HG02623 (cell line): ENCODE measurements at regions not wholly inside any gene's neighbourhood (a gene's known extent, or its start where the extent isn't known, plus 50 kb on each side); places are given as distances from the start of the nearest gene placed in this dataset.

Experiments used
- ATAC-seq: cut with Tn5 transposase; IDR thresholded peaks from one replicate; pipeline ENCODE4 v1.9.1; 2021; ENCODE audit warnings: moderate library complexity; ENCODE audit not compliant: unreplicated experiment

- no peak for ATAC-seq
These were observed 115.4 kb downstream of the AXIN2 start for GRCh38 chr17:65446043-65446442.

DNA sequence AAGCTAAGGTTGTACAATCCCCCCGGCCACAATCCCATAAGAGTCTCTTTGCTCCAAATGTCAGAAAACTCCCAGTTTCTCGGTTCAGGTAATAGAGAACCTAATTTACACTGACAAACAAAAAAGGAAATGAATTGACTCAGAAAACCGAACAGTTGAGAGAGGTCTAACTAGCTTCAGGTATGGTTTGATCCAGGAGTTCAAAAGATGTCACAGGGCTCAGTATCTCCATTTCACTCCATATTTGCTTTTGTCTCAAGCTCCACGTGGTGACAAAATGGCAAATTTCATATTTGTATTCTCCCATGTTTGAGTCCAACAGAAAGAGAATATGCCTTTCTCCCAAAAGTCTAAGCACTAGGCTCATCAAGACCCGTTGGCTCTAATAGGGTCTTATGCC is 117.4 kb downstream of the AXIN2 start:
- ATAC-seq: no peak

- ATAC-seq: no peak
These were observed 118.8 kb downstream of the AXIN2 start for GRCh38 chr17:65442691-65443090.

DNA sequence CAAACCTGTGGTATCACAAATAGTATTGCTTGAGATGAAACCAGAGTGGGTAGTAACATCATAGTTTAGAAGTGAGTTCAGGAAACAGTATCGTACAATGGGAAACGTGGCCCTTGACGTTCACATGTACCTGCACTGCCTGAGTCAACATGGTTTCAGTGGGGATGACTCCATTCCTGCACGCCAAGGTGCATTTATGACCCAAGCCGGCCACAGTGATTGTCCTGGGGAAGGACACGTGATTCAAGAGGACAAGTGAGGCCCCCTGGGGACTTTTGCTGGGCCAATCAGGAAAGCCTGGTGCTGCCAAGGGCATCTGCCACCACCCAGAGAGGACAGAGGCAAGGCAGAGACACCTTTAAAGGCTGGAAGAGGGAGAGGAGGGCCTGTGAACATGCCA is 119.2 kb downstream of the AXIN2 start:
- ATAC-seq: no peak

DNA sequence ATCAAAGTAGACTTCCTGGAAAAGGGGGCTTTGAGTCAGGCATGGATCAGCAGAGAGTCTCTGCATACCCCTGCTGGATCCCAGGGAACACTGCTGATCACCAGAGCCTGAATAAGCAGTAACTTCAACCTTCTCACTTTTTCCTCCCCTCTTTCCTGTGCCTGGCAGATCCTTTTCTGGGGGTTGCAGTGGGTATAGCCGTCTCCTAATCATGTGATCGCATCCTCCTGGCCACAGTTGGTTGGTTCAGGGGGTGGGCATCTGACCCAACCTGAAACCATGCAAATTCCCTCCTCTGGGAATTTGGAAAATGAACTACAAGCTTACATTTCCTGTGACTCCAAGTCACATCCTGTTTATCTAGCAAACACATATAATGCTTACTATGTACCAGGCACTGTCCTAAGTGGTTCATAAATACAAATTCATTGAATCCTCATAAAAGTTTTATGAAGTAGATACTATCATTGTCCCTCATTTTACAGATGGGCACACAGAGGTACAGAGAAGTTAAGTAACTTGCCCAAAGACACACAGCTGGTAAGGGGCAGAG is 120.3 kb downstream of the AXIN2 start:
- ATAC-seq: no peak

DNA sequence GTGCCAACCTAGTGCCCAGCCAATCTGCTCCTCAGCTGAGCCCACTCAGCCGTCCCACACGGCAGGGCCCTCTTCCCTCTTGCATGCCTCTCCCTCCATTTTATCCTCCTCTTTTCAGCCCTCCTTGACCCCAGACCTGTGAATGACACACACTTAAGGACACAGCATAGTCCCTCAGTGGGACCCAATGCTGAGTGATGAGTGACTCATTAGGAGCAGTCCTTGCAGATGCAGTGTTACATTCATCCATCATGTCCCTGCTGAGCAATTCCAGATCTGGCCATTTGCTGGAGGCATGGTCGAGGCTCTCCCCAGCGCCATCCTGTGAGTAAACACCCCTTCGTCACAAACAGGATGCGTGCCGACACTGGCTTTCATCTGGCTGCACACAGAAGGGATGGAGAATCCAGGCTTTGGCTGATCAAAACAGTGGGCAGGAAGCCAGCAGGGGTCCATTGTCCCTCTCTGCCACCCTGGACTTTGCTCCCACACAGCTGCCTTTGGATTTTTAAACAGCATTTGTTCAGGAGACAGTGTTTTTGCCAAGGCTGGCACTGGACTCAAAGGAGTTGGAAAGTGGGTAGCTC is 122.6 kb downstream of the AXIN2 start:
- ATAC-seq: no peak

- no peak for ATAC-seq
These were observed 123.3 kb downstream of the AXIN2 start for GRCh38 chr17:65438173-65438572.

GRCh38 chr17:65436871-65437270 is 124.6 kb downstream of the AXIN2 start:
- ATAC-seq: no peak

- ATAC-seq: no peak
These were observed 126.6 kb downstream of the AXIN2 start for GRCh38 chr17:65434878-65435277.

DNA sequence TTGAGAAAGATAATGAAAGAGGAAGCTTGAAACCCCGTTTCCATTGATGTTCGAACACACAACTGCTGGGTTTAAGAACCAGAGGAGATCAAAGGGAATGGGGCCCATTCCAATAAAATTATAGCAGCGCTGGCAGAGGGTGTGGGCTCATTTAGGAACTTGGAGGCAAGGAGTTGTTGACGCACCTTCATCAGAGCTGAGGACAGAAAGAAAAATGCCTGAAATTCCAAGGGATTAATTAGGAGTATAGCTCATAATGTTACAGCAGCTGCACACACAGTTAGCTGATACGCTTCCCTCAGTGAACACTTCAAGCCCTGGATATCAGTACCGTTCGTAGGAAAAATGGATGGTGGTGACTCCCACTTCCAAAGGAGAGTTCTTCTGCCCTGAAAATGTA is 127.2 kb downstream of the AXIN2 start:
- no peak for ATAC-seq

- ATAC-seq: no peak
These were observed 127.9 kb downstream of the AXIN2 start for GRCh38 chr17:65433592-65433991.

- ATAC-seq: no peak
These were observed 128.3 kb downstream of the AXIN2 start for GRCh38 chr17:65433157-65433556.

DNA sequence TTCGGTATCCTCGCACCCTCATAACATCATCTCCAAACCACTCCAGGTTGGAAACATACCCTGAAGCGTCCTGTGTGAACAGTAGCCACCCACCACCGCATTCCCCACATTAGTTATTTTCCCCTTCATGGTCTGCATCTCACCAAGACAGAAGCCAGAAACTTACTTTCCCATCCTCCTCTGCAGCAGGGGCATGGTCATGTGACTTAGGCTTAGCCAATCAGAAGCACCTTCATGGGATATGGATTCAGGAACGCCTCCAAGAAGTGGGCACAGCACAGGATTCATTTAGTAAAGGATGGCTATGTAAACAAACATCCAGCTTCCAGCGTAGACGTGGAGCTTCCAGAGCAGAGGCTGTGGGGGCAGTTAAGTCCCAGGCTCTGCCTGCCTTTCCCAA is 130.3 kb downstream of the AXIN2 start:
- no peak for ATAC-seq

DNA sequence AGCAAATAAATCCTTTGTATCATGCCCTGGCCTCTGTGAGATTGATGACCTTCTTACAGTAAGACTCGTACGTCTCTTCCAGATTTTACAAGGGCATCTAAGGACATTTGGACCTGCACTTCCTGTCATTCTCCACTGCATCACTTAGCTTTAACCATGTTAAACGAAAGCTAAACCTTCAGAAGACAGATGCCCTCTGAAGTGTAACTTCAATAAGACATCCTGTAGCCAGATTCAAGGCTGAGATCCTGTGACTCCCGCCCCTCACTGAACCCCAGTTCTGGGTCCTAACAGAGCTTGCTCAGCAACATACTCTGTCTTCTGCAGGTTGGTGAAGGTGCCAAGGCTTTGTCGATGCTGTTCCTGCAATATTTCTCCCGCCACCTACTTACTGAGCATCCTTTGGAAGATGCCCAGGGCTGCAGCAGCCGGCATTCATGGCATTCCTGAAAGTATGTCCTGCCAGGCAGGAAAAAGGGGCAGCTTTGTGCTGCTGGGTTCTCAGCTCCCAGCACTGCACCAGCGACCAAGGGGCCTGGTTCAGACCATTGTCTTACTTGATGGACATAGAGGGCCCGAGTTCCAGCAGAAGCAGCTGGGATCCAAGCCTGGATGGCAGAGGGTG is 131.1 kb downstream of the AXIN2 start:
- no peak for ATAC-seq

DNA sequence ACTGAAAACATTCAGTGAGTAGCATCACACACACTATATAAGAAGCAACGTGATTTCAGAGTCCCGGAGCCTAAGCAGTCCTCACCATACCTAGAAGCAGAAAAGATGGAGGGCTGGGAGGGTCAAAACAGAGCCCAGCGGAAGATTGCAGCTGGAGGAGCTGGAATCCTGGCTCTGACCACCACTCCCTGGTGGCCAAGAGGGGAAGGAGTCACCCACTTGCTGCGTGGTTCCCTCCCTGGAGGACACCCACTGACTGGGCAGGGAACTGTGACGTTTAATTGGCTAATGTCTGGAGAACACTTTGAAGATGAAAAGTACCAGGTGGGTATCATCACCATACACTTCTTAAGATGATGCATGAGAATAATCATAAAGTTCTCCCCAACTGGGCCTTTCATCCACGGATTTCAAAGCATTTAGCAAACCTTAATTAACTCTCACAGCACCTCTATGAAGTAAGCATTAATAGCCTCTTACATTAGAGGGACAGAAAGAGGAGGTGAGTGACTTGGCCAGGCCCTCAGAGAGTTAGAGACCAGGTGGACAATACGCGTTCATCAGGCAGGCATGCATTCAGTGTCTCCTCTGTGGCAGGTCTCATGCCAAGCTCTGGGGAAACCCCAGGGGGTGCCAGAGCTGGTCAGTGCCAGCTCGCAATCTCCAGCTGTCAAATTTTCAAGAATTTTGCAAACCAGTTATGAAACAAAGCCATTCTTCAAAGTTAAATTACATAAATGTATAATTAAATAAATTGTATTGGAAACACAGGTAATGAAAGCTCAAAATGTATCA is 137.9 kb downstream of the AXIN2 start:
- no peak for ATAC-seq

- no peak for ATAC-seq
These were observed 142.8 kb downstream of the AXIN2 start for GRCh38 chr17:65418622-65419021.

DNA sequence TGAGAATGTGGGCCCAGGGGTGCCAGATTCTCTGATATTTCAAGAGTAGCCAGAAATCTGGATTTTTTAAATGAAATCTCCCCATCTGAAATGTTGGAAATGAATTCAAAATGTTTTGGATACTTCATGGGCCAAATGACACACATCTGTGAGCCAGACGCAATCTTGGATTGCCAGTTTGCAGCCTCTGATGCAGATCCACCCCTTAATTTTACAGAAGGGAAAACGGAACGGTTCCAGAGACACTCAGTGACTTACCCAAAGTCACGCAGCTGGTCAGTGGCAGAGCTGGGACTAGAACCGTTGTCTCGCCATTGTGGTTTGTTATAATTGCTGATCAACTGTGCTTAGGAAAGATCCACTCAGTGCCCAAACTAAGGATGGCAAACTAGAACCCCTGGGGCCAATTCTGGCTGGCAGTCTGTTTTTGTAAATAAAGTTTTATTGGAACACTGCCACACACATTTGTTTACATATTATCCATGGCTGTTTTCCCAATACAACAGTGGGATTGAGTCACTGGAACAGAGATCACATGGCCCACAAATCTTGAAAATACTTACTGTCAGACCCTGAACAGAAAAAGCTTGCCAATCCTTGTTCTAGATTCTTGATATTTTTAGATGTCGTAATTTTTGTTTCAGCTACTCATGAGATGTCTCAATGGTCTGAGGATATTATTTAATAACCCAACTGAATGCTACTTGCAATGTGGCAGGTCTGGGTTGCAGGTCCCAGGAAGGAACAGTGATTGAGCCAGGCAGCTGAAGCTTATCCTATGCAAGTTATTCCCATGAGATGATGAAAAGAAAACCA is 143.8 kb downstream of the AXIN2 start:
- no peak for ATAC-seq

- no peak for ATAC-seq
These were observed 145.5 kb downstream of the AXIN2 start for GRCh38 chr17:65415991-65416390.

DNA sequence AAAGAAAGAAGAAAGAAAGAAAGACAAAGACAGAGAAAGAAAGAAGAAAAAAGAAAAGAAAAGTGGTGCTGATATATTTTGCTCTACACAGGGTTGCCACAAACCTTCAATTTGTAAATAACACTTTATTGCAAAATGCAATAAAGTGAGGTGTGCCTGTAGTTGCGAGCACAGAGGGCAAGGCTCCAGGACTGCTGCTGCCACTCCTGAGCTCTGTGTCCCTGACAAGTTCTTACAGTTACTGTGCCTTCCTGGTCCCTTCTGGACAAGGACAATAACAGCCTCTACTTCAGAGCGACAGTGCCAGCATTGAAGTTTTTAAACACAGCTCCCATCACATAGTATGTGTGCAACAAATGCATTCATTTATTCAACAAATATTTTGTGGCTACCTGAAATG is 148.1 kb downstream of the AXIN2 start:
- no peak for ATAC-seq

DNA sequence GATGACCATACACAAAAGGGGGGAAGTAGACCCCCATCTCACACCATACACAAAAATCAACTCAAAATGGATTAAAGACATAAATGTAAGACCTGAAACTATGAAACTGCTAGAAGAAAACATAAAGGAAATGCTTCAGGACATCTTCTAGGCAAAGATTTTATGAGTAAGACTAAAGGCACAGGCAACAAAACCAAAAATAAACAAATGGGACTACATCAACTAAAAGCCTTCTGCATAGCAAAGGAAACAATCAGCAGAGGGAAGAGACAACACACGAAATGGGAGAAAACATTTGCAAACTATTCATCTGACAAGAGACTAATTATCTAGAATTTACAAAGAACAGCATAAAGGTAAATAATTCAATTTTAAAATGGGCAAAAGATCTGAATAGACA is 152.1 kb downstream of the AXIN2 start:
- no peak for ATAC-seq

GRCh38 chr17:65408050-65408449 is 153.4 kb downstream of the AXIN2 start:
- no peak for ATAC-seq
